ENCODE measurements at regions not wholly inside any gene's neighbourhood (a gene's known extent, or its start where the extent isn't known, plus 50 kb on each side); places are given as distances from the start of the nearest gene placed in this dataset.

GRCh38 chr21:38622827-38623209 is 124.5 kb upstream of the ERG start:
- ATAC-seq (no peak), FAIRE-seq (no peak), DNase-seq (ENCODE audit: extremely low read depth in 1 of 4, low spot score in 3 of 4) (no peak)
- no peak overlapping the region for H3K9ac ChIP-seq (ENCODE audit: insufficient read depth in 1 of 2, low read depth in 2 of 2, low read length in 2 of 2)
- no peak for TF ChIP-seq NCOA4 (IDR thresholded peaks at IDR 0.05; ENCODE audit: partially characterized antibody)
- TF ChIP-seq ZNF75A (CRISPR knock-in tag; IDR thresholded peaks at IDR 0.05) = no peak
- no peak for TF ChIP-seq ZNF3 (CRISPR knock-in tag; IDR thresholded peaks at IDR 0.05)
- TF ChIP-seq ZNF76 (CRISPR knock-in tag; IDR thresholded peaks at IDR 0.05; ENCODE audit: borderline replicate concordance) = no peak
- TF ChIP-seq ARHGAP35 (IDR thresholded peaks at IDR 0.05; ENCODE audit: partially characterized antibody) = no peak
- TF ChIP-seq CREM (IDR thresholded peaks at IDR 0.05; ENCODE audit: low read depth) = no peak
- no peak for TF ChIP-seq ZNF407 (IDR thresholded peaks at IDR 0.05; ENCODE audit: low read depth)
- TF ChIP-seq MYBL2 (IDR thresholded peaks at IDR 0.05; ENCODE audit: low read depth) = no peak
- no peak for TF ChIP-seq MYBL2 (CRISPR knock-in tag; IDR thresholded peaks at IDR 0.05; ENCODE audit: borderline replicate concordance)
- TF ChIP-seq GTF3C2 (IDR thresholded peaks at IDR 0.05; ENCODE audit: borderline replicate concordance, extremely low read depth, insufficient read length) = no peak
- in situ Hi-C loops (cut with MboI) (no loop called here), intact Hi-C loops (cut with micrococcal nuclease) (no loop called here)
- no peaks in the 10 kb centered on the region for H4K20me1 ChIP-seq (replicated peaks; ENCODE audit: control insufficient read depth, insufficient read depth, low read length)
- no peaks in the 10 kb centered on the region for H3K27me3 ChIP-seq (ENCODE audit: control insufficient read depth in 2 of 2, insufficient read depth in 2 of 2, low read length in 2 of 2)
- no peak overlapping the region for H3K4me2 ChIP-seq (ENCODE audit: insufficient read depth, low read length)
- H3K79me2 ChIP-seq (ENCODE audit: control insufficient read depth, insufficient read depth, low read length) = no peaks in the 10 kb centered on the region
- no peaks in the 10 kb centered on the region for H3K9me3 ChIP-seq (replicated peaks; ENCODE audit: control insufficient read depth, insufficient read depth, low read depth, low read length)
- BruUV-seq (replicated peaks) = no TSS peak
- H3K27ac ChIP-seq (ENCODE audit: extremely low read depth, low read depth, low read length) = no peak overlapping the region
- H3K4me1 ChIP-seq (replicated peaks in 1 of 2; ENCODE audit: control insufficient read depth in 2 of 2, insufficient read depth in 2 of 2, low read length in 2 of 2) = no peaks in the 10 kb centered on the region
- H3K36me3 ChIP-seq (ENCODE audit: control insufficient read depth, insufficient read depth, low read length) = no peaks in the 10 kb centered on the region
- ChIA-PET CTCF (ENCODE audit: low intra/inter-chr PET ratio) (no interaction called here), POLR2A (no interaction called here)
- H3K4me3 ChIP-seq = no peak overlapping the region
- 4% methylated on average over 2 of the region's 2 CpGs for WGBS (ENCODE audit: insufficient coverage, low coverage, missing lambda C conversion rate)
- H3K9me1 ChIP-seq (ENCODE audit: control insufficient read depth, insufficient read depth, low read length) = no peaks in the 10 kb centered on the region
- no peak overlapping the region for H2AFZ ChIP-seq (ENCODE audit: low read depth, low read length)
